Breast epithelium (tissue), 4 donors: ENCODE measurements at regions not wholly inside any gene's neighbourhood (a gene's known extent, or its start where the extent isn't known, plus 50 kb on each side); places are given as distances from the start of the nearest gene placed in this dataset.
"Not testable (repeated sequence)": the region's sequence is repeated elsewhere in the genome, so short reads cannot be mapped to it uniquely, and the experiment has no call there.

Experiments used
- DNase-seq, 2 donors: peaks; one replicate each; pipeline ENCODE4 v3.0.0-alpha.2; 2019; ENCODE audit warnings: low spot score in 2 of 2
- H3K27ac ChIP-seq, 2 donors: fragments of 200-600 bp; sonication (generic) in 1 of 2; one replicate each; pipeline ENCODE4 v1.5.1; 2016 to 2019; ENCODE audit warnings: mild to moderate bottlenecking in 1 of 2
- H3K27me3 ChIP-seq, 2 donors: fragments of 200-600 bp; sonication (generic) in 1 of 2; one replicate each; pipeline versions ENCODE4 v1.5.1 to v1.6.0; 2017 to 2019; ENCODE audit warnings: control low read depth in 1 of 2, mild to moderate bottlenecking in 1 of 2
- H3K36me3 ChIP-seq: fragments of 200-600 bp; one replicate; pipeline ENCODE4 v1.5.1; 2019
- H3K4me1 ChIP-seq, 2 donors: fragments of 200-600 bp; sonication (generic); one replicate each; pipeline ENCODE4 v1.5.1; 2016 to 2019; ENCODE audit warnings: control low read depth in 1 of 2
- H3K4me3 ChIP-seq, 3 donors: fragments of 200-600 bp; sonication (generic); 1 replicate in 2 of 3; 2 replicates in 1 of 3; pipeline ENCODE4 v1.5.1; 2016 to 2019; ENCODE audit warnings: mild to moderate bottlenecking in 3 of 3, moderate library complexity in 2 of 3
- H3K9me3 ChIP-seq, 2 donors: fragments of 200-600 bp; sonication (generic) in 1 of 2; one replicate each; pipeline ENCODE4 v1.5.1; 2016 to 2019; ENCODE audit warnings: control low read depth in 1 of 2
- POLR2A ChIP-seq: fragments of 450-650 bp; IDR thresholded peaks from one replicate; pipeline ENCODE4 v1.6.1; 2016; ENCODE audit warnings: antibody characterized with exemption, mild to moderate bottlenecking, moderate library complexity
- POLR2AphosphoS5 ChIP-seq, 3 donors: sonication (generic); formaldehyde crosslinking; IDR thresholded peaks; one replicate each; pipeline ENCODE4 v1.6.1; 2017; ENCODE audit warnings: antibody characterized with exemption in 3 of 3
- intact Hi-C: fragments of 100-400 bp; cut with DNase I; formaldehyde crosslinking; loops from one replicate; pipeline ENCODE4 v1.15.1; 2023; ENCODE audit warnings: low total_unique reads
- TF ChIP-seq, protein P1 (sequence below), 3 donors: fragments of 450-650 bp; IDR thresholded peaks; one replicate each; pipeline ENCODE4 v1.5.1; 2016 to 2017; ENCODE audit warnings: antibody characterized with exemption in 3 of 3, mild to moderate bottlenecking in 3 of 3, moderate library complexity in 3 of 3

DNA sequence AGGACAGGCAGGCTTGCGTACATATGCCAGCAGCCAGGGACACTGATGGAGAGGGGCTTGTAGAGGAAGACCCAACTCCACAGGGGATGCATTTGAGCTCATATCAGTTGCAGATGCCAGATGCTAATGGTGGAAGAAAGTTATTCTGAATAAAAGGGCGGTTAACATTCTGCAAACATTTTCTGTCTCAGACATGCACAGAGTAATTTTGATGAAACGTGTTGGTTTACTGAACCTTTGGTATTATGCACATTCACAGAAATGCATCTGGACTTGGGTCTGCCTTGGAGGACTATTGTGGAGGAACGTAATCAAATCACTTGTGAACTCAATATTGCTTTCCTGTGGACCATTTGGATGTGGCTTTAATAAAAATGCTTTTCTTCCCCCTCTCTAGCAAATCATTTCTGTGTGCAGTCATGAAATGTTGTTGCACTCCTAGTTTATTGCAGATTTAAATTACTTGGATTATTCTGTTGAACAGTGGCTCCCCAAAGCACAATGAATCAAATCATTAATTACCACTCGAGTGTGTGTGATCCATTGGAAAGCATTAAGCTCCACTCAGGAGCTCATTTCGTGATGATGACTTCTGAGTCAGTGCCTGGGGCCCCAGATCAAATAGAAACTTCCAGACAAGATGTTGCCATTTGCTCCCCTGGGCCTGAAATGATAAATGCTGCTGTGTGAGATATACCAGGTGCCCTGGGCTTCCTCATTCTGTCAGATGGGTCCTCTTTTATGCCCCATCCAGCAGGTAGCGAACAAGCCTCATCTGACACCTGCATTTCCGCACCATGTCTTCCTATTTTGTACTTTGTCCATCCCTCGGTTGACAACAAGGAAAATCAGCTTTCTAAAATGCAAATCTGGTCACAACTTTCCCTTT, 697.0 kb upstream of the HS6ST1 start:
- Histone ChIP-seq H3K4me3 (no peak overlapping the region), H3K36me3 (no peaks in the 10 kb centered on the region), H3K9me3 (no peaks in the 10 kb centered on the region), H3K27ac (no peak overlapping the region), H3K4me1 (no peaks in the 10 kb centered on the region), H3K27me3 (no peaks in the 10 kb centered on the region)
- intact Hi-C loops, result no loop called here
- no peak for DNase-seq
- TF ChIP-seq POLR2AphosphoS5 (IDR thresholded peaks at IDR 0.05) (no peak), POLR2A (no peak)
- TF ChIP-seq, protein P1, sequence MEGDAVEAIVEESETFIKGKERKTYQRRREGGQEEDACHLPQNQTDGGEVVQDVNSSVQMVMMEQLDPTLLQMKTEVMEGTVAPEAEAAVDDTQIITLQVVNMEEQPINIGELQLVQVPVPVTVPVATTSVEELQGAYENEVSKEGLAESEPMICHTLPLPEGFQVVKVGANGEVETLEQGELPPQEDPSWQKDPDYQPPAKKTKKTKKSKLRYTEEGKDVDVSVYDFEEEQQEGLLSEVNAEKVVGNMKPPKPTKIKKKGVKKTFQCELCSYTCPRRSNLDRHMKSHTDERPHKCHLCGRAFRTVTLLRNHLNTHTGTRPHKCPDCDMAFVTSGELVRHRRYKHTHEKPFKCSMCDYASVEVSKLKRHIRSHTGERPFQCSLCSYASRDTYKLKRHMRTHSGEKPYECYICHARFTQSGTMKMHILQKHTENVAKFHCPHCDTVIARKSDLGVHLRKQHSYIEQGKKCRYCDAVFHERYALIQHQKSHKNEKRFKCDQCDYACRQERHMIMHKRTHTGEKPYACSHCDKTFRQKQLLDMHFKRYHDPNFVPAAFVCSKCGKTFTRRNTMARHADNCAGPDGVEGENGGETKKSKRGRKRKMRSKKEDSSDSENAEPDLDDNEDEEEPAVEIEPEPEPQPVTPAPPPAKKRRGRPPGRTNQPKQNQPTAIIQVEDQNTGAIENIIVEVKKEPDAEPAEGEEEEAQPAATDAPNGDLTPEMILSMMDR (IDR thresholded peaks at IDR 0.05), result no peak

DNA sequence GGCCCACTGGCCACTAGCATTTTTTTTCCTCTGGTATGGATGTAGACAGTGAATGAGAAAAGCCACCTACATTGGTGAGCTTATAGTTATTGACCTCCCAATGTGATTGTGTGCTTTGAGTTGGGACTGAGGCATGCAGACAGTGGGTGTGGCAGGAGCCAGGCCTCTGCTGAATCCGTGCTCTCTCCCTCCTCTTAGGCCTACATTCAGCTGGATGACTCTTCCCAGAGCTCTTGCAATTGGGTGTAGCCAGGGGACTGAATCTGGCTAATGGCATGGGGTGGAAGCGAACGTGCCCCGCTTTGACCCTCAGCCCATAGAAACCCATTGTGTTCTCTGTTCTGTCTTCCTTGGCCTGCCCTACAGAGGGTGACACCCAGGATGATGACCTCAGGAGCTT, 698.3 kb upstream of the HS6ST1 start:
- intact Hi-C loops, result no loop called here
- TF ChIP-seq POLR2A, result no peak
- TF ChIP-seq, protein P1 (IDR thresholded peaks at IDR 0.05), result no peak
- TF ChIP-seq POLR2AphosphoS5 (IDR thresholded peaks at IDR 0.05), result no peak
- Histone ChIP-seq H3K27me3 (no peaks in the 10 kb centered on the region), H3K9me3 (no peaks in the 10 kb centered on the region), H3K4me3 (no peak overlapping the region), H3K36me3 (no peaks in the 10 kb centered on the region), H3K4me1 (no peaks in the 10 kb centered on the region), H3K27ac (no peak overlapping the region)
- no peak for DNase-seq

DNA sequence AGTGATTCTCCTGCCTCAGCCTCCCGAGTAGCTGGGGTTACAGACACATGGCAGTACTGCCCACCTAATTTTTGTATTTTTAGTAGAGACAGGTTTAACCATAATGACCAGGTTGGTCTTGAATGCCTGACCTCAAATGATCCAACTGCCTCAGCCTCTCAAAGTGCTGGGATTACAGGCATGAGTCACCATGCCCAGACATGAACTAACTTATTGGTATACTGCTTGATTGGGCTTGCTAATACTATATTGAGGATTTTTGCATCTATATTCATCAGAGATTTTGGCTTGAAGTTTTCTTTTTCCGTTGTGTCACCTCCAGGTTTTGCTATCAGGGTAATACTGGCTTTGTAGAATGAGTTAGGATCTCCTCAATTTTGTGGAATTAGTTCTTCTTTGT, 706.1 kb upstream of the HS6ST1 start:
- Histone ChIP-seq H3K27ac (no peak overlapping the region), H3K36me3 (no peaks in the 10 kb centered on the region), H3K9me3 (peaks cover 0 to 3% of the 10 kb centered on the region in 2 donors), H3K4me3 (no peak overlapping the region), H3K27me3 (no peaks in the 10 kb centered on the region), H3K4me1 (no peaks in the 10 kb centered on the region)
- DNase-seq, result no peak
- intact Hi-C loops, result no loop called here
- no peak for TF ChIP-seq POLR2A

DNA sequence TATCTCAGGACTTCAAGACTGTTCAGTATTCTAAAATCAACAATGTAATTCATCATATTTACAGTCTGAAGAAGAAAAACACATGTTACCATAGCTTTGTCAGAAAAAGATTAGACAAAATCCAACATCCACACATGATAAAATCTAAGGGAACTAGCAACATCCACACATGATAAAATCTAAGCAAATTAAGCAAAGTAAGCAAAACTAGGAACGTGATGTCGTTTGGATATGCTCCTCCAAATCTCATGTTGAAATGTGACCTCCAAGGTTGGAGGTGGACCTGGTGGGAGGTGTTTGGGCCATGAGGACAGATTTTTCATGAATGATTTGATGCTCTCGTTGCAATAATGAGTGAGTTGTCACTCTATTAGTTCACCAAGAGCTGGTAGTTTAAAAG, 717.3 kb upstream of the HS6ST1 start:
- intact Hi-C loops, result no loop called here
- no peak for DNase-seq
- no peak overlapping the region for H3K27ac ChIP-seq
- no peaks in the 10 kb centered on the region for H3K27me3 ChIP-seq
- no peaks in the 10 kb centered on the region for H3K36me3 ChIP-seq
- H3K4me3 ChIP-seq, result no peak overlapping the region
- TF ChIP-seq, protein P1 (IDR thresholded peaks at IDR 0.05), result no peak
- TF ChIP-seq POLR2AphosphoS5 (IDR thresholded peaks at IDR 0.05) (no peak), POLR2A (no peak)
- no peaks in the 10 kb centered on the region for H3K9me3 ChIP-seq
- no peaks in the 10 kb centered on the region for H3K4me1 ChIP-seq

DNA sequence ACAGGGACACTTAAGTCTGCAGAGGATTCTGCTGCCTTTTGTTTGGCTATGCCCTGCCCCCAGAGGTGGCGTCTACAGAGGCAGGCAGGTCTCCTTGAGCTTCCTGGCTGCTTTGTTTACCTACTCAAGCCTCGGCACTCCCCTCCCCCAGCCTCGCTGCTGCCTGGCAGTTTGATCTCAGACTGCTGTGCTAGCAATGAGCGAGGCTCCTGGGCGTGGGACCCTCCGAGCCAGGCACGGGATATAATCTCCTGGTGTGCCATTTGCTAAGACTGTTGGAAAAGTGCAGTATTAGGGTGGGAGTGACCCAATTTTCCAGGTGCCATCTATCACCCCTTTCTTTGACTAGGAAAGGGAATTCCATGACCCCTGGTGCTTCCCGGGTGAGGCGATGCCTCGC, 725.0 kb upstream of the HS6ST1 start:
- H3K4me1 ChIP-seq, H3K36me3 ChIP-seq, H3K27ac ChIP-seq, H3K27me3 ChIP-seq, H3K4me3 ChIP-seq, intact Hi-C loops, DNase-seq: not testable (repeated sequence)
- peaks cover 17 to 22% of the 10 kb centered on the region in 2 donors for H3K9me3 ChIP-seq

DNA sequence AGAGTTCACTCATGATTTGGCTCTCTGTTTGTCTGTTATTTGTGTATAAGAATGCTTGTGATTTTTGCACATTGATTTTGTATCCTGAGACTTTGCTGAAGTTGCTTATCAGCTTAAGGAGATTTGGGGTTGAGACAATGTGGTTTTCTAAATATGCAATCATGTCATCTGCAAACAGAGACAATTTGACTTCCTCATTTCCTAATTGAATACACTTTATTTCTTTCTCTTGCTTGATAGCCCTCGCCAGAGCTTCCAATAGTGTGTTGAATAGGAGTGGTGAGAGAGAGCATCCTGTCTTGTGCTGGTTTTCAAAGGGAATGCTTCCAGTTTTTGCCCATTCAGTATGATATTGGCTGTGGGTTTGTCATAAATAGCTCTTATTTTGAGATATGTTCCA, 727.8 kb upstream of the HS6ST1 start:
- DNase-seq, intact Hi-C loops, H3K27ac ChIP-seq, H3K27me3 ChIP-seq, H3K36me3 ChIP-seq, H3K4me1 ChIP-seq, H3K4me3 ChIP-seq: not testable (repeated sequence)
- peaks cover 17 to 22% of the 10 kb centered on the region in 2 donors for H3K9me3 ChIP-seq
